Peyer's patch (tissue), 4 donors: ENCODE measurements at regions not wholly inside any gene's neighbourhood (a gene's known extent, or its start where the extent isn't known, plus 50 kb on each side); places are given as distances from the start of the nearest gene placed in this dataset.

Source experiments
- DNase-seq, 3 donors: peaks; one replicate each; pipeline ENCODE4 v3.0.0-alpha.2; 2017 to 2019
- H3K27ac ChIP-seq, 4 donors: fragments of 200-600 bp; sonication (generic); one replicate each; pipeline ENCODE4 v1.5.1; 2016 to 2019
- H3K27me3 ChIP-seq, 2 donors: fragments of 200-600 bp; sonication (generic); one replicate each; pipeline ENCODE4 v1.5.1; 2019
- H3K36me3 ChIP-seq, 3 donors: fragments of 200-600 bp; sonication (generic); one replicate each; pipeline ENCODE4 v1.5.1; 2016 to 2019
- H3K4me1 ChIP-seq, 4 donors: fragments of 200-600 bp; sonication (generic); one replicate each; pipeline ENCODE4 v1.5.1; 2016 to 2019
- H3K4me3 ChIP-seq, 4 donors: fragments of 200-600 bp; sonication (generic); 1 replicate in 3 of 4; 2 replicates in 1 of 4; pipeline ENCODE4 v1.5.1; 2016 to 2019; ENCODE audit warnings: mild to moderate bottlenecking in 1 of 4
- H3K9me3 ChIP-seq, 4 donors: fragments of 200-600 bp; sonication (generic); one replicate each; pipeline ENCODE4 v1.5.1; 2016 to 2019; ENCODE audit warnings: mild to moderate bottlenecking in 1 of 4
- CTCF ChIP-seq, 6 experiments: fragments of 450-650 bp in 4 of 6; fragments of 200-600 bp in 2 of 6; sonication (generic) in 1 of 6; IDR thresholded peaks; one replicate each; pipeline ENCODE4 v1.5.1; 2017 to 2019; ENCODE audit warnings: antibody characterized with exemption in 6 of 6, mild to moderate bottlenecking in 3 of 6, moderate library complexity in 1 of 6
- POLR2A ChIP-seq, 2 donors: fragments of 450-650 bp; IDR thresholded peaks; one replicate each; pipeline ENCODE4 v1.5.1; 2017; ENCODE audit warnings: antibody characterized with exemption in 2 of 2, mild to moderate bottlenecking in 2 of 2, moderate library complexity in 2 of 2

DNA sequence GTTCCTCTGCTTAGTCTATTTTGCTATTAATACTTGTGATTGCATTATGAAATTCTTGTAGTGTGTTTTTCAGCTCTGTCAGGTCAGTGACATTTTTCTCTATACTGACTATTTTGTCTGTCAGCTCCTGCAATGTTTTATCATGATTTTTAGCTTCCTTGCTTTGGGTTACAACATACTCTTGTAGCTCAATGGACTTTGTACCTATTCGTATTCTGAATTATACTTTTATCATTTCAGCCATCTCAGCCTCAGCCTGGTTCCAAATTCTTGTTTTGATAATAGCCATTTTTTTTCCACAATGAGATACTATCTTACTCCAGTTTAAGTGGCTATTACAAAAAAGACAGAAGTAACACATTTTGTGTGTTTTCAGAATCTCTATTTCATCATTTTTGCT is 204.2 kb upstream of the ONECUT1 start:
- H3K9me3 ChIP-seq = no peaks in the 10 kb centered on the region
- H3K27me3 ChIP-seq = no peaks in the 10 kb centered on the region
- no peaks in the 10 kb centered on the region for H3K36me3 ChIP-seq
- no peak overlapping the region for H3K4me3 ChIP-seq
- H3K4me1 ChIP-seq = no peaks in the 10 kb centered on the region
- no peak overlapping the region for H3K27ac ChIP-seq
- no peak for TF ChIP-seq POLR2A (IDR thresholded peaks at IDR 0.05)
- no peak for TF ChIP-seq CTCF (IDR thresholded peaks at IDR 0.05)
- no peak for DNase-seq

DNA sequence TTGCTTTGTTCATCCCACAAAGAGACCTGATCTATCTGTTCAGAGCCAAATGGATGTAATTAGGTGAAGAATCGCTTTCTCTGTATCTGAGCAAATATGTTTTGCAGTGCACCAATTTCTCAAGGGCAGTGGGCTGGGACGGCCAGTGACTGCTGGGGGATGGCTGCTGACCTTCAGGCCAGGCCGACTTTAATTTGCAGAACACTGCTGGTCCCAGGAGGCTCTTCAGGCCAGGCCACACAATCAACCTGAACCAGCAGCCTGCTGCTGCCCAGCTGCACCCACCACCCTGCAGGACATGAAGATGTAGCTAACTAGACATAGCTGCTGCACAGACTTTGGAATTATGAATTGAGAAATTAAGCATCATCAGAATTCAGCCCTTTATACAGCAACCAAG is 194.4 kb upstream of the ONECUT1 start:
- Histone ChIP-seq H3K9me3 (no peaks in the 10 kb centered on the region), H3K36me3 (no peaks in the 10 kb centered on the region), H3K27ac (no peak overlapping the region), H3K4me3 (no peak overlapping the region), H3K4me1 (no peaks in the 10 kb centered on the region), H3K27me3 (no peaks in the 10 kb centered on the region)
- TF ChIP-seq CTCF (IDR thresholded peaks at IDR 0.05) = no peak
- no peak for TF ChIP-seq POLR2A (IDR thresholded peaks at IDR 0.05)
- no peak for DNase-seq

DNA sequence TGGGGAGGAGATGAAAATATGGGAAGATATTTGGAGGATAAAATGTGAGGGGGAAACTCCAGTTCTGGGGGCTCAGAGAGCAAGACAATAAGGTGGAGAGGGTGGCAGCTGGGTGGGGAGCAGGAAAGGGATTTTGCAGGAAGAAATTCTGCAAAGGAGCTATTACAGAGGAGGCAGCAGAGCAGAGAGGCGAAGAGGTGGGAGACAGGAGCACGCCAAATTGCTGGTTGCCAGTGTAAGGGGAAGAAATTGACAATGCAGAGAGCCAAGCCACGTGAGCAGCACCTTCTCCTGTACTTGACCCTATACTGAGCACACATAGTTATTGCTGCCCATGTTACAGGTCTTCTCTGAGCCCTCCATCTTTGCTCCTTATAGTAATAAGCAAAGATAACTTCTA is 190.3 kb upstream of the ONECUT1 start:
- H3K4me3 ChIP-seq = no peak overlapping the region
- DNase-seq = no peak
- no peaks in the 10 kb centered on the region for H3K36me3 ChIP-seq
- no peak for TF ChIP-seq POLR2A (IDR thresholded peaks at IDR 0.05)
- no peak for TF ChIP-seq CTCF (IDR thresholded peaks at IDR 0.05)
- H3K4me1 ChIP-seq = no peaks in the 10 kb centered on the region
- no peaks in the 10 kb centered on the region for H3K9me3 ChIP-seq
- no peaks in the 10 kb centered on the region for H3K27me3 ChIP-seq
- no peak overlapping the region for H3K27ac ChIP-seq

- Histone ChIP-seq H3K4me1 (no peaks in the 10 kb centered on the region), H3K9me3 (no peaks in the 10 kb centered on the region), H3K27ac (no peak overlapping the region), H3K4me3 (no peak overlapping the region), H3K27me3 (no peaks in the 10 kb centered on the region), H3K36me3 (no peaks in the 10 kb centered on the region)
- DNase-seq = no peak
- TF ChIP-seq CTCF (IDR thresholded peaks at IDR 0.05) (no peak), POLR2A (IDR thresholded peaks at IDR 0.05) (no peak)
These were observed 186.5 kb upstream of the ONECUT1 start for GRCh38 chr15:52976516-52977075.

DNA sequence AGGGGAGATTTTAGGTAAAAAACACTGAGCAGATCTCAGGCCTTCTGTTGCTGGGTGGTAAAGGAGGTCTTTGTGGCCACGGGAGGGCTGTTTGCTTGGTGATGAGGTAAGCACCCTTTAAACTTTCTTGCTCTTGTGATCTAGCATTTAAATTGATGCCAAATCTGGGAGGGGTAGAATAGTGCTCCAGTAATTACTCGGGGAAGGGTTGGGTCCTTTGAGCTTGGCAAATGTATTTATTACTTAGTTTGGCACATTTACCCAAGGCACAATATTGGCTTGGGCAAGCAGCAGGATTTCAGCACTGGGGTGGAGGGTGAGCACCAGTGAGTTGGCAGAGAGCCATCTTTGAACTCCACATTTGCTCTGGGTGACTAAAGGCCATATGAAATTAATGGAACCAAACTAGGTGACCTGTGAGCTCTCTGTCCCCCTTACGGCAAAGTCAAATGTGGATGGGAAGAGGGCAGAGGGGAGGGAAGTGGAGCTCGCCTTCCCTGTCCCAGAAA is 185.9 kb upstream of the ONECUT1 start:
- Histone ChIP-seq H3K4me3 (no peak overlapping the region), H3K4me1 (no peaks in the 10 kb centered on the region), H3K27ac (no peak overlapping the region), H3K27me3 (no peaks in the 10 kb centered on the region), H3K36me3 (no peaks in the 10 kb centered on the region), H3K9me3 (no peaks in the 10 kb centered on the region)
- TF ChIP-seq POLR2A (IDR thresholded peaks at IDR 0.05) (no peak), CTCF (IDR thresholded peaks at IDR 0.05) (no peak)
- DNase-seq = no peak

DNA sequence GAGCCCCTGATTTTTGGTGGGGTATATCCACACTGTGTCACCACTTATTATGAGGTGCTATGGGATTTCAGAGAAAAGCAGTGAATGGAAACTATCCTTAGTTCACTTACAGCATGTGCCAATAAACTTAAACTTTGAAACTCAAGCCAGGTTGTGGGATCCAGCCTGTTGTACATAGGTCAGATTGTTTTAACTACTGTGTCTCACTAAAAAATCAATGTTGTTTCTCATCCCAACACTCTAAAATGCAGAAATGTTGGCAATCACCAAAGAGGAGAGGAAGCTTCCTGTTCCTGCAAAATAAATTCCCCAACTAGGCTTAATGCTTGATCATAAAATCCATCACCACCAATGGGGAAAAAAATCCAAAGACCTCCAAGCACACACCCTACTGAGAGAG is 173.7 kb upstream of the ONECUT1 start:
- Histone ChIP-seq H3K36me3 (no peaks in the 10 kb centered on the region), H3K9me3 (no peaks in the 10 kb centered on the region), H3K27me3 (no peaks in the 10 kb centered on the region), H3K4me3 (no peak overlapping the region), H3K4me1 (no peaks in the 10 kb centered on the region), H3K27ac (no peak overlapping the region)
- no peak for TF ChIP-seq POLR2A (IDR thresholded peaks at IDR 0.05)
- TF ChIP-seq CTCF (IDR thresholded peaks at IDR 0.05) = no peak
- no peak for DNase-seq
